GM12874 (cell line): ENCODE measurements at regions not wholly inside any gene's neighbourhood (a gene's known extent, or its start where the extent isn't known, plus 50 kb on each side); places are given as distances from the start of the nearest gene placed in this dataset.

Experiments
- TF ChIP-seq, protein P1 (sequence below): IDR thresholded peaks from 2 replicates; pipeline ENCODE4 v1.5.1; 2011; ENCODE audit warnings: low read depth, mild to moderate bottlenecking, control low read depth, low read length, moderate library complexity; ENCODE audit not compliant: insufficient read depth

DNA sequence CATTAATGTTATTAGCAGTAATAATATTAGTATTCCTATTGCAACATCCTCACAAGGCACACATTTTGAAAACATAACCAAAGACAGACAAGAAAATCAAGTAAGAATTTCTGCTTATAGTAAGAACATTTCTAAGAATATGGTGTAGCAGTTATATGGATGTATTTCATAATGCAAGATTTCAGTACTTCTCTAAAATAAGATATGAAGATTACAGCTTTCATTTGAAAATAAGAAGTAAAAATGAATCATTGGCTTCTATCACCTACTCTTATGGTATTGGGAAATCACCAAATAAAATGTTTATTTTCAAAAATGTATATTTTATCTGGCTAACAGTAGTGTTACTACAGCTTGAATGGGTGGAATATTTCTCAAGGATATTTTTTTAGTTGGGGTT, 103.8 kb upstream of the USP25 start:
- TF ChIP-seq, protein P1, sequence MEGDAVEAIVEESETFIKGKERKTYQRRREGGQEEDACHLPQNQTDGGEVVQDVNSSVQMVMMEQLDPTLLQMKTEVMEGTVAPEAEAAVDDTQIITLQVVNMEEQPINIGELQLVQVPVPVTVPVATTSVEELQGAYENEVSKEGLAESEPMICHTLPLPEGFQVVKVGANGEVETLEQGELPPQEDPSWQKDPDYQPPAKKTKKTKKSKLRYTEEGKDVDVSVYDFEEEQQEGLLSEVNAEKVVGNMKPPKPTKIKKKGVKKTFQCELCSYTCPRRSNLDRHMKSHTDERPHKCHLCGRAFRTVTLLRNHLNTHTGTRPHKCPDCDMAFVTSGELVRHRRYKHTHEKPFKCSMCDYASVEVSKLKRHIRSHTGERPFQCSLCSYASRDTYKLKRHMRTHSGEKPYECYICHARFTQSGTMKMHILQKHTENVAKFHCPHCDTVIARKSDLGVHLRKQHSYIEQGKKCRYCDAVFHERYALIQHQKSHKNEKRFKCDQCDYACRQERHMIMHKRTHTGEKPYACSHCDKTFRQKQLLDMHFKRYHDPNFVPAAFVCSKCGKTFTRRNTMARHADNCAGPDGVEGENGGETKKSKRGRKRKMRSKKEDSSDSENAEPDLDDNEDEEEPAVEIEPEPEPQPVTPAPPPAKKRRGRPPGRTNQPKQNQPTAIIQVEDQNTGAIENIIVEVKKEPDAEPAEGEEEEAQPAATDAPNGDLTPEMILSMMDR: no peak

DNA sequence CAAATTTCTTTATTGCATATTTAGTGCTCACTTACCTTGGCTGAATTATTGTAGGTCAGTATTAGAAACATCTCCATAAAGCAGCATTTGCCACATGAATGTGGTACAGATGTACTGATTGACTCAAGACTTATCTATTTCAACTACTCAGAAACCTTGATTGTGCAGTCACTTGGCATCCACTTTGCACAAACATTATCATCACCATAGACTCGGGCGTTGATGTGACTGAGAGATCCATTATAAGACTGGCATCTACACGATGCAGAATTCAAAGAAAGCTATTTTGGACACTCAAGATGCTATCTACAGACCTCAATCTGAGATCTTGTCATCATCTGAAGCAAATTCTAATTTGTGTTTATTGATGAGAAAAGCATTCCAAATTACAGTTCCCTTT, 102.8 kb upstream of the USP25 start:
- TF ChIP-seq, protein P1: no peak

DNA sequence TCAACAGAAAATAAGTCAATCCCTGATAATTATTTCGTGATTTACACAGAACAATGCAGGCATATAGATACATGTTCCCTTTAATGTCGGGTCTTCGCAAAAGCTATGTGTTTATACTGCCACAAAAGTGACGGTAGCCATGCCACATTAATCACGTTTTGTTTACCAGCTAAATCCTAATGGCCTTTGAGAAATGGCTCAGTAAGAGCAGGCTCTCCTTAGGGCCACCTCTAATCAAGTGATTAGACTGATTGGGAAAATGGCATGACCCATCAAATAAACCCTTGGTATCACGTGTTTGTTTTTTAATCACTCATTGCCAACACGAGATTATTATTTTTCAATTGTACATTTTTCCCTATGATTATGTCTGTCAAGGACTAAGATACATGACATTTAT, 102.0 kb upstream of the USP25 start:
- TF ChIP-seq, protein P1: no peak

DNA sequence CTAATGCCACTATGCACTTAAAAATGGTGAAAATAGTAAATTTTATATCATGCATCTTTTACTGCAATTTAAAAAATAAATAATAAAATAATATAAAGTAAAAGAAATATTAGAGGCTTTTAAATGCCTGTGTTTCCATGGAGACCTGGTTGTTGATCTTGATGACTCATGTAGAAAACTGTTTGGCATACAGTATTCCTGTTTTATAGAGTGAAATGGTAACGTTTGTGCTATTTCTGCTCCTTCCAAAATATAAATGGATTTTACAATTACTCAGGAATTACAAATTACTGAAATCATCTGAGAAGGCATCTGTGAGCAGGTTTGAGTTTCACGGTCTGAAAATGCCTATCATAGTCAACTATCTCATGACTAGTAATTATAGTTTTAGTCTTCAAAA, 98.4 kb upstream of the USP25 start:
- TF ChIP-seq, protein P1: no peak

DNA sequence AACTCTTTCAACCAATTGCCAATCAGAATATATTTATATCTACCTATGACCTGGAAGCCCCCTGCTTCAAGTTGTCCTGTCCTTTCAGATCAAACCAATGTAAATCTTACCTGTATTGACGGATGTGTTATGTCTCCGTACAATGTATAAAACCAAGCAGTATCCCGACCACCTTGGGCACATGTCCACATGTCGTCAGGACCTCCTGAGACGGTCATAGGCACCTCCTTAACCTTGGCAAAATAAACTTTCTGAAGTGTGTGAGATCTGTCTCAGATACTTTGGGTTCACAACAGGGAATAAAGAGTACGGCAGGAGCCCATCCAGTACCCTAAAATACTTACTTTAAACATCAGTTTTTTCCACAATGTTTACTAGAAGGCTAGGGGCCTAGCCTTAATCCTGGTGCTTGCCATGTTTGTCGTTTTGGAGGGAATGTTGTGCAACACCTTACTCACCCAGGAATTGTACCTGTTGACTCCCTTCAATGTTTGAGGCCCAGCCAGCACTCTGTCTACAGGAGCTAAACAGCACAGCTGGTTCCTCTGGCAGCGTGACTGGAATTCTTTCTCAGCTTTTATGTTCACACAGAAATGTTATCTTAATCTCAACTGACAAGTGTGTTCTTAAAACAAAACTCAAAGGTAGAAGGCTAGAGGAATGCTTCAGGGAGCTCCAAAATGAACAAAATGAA, 90.8 kb upstream of the USP25 start:
- TF ChIP-seq, protein P1: no peak

DNA sequence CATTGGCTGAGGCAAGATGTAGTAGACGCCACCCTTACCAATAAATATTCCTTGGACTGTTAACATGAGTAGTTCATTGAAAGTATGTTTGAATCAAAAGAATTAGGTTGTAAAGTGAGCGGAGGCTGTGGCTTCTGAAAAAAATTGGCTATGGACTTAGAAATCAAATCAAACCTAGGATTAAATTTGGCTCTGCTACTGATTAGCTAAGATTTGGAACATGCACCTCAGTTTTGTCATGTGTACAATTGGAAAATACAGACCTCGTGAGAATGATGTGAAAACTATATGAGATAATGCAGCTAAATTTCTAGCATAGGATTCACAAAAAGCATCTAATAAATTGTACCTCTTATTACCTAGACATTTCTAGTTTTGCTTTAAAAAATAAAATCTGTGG, 85.3 kb upstream of the USP25 start:
- TF ChIP-seq, protein P1: no peak

DNA sequence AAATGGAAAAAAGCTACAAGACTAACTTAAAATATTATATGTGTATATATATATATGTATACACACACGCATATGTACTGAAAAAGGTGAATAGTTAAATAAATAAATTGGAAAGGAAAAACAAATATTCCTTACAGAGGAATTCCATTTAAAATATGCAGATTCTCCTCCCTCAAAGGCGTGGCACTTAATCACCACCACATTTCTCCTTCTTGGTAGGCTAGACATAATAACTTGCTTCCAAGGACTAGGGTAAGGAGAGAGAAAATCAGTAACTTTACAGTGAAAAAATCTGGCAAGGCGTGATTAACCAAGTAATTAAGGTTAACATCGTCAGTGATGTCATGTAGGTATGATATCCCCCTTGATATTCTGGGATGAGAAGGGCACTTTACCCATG, 84.0 kb upstream of the USP25 start:
- TF ChIP-seq, protein P1: no peak
